Stomach smooth muscle (tissue), 2 donors: ENCODE measurements at regions not wholly inside any gene's neighbourhood (a gene's known extent, or its start where the extent isn't known, plus 50 kb on each side); places are given as distances from the start of the nearest gene placed in this dataset.

Experiments used
- H3K27ac ChIP-seq: one replicate; pipeline ENCODE4 v1.7.0; 2013; ENCODE audit warnings: mild to moderate bottlenecking, low read length, inconsistent platforms
- H3K27me3 ChIP-seq, 2 donors: one replicate each; pipeline ENCODE4 v1.7.0; 2013; ENCODE audit warnings: low read length in 2 of 2; ENCODE audit not compliant: insufficient read depth in 2 of 2, control insufficient read depth in 1 of 2
- H3K36me3 ChIP-seq, 2 donors: one replicate each; pipeline ENCODE4 v1.7.0; 2013; ENCODE audit warnings: low read length in 2 of 2; ENCODE audit not compliant: control insufficient read depth in 2 of 2, insufficient read depth in 2 of 2
- H3K4me1 ChIP-seq: one replicate; pipeline ENCODE4 v1.7.0; 2013; ENCODE audit warnings: low read length; ENCODE audit not compliant: control insufficient read depth, insufficient read depth
- H3K4me3 ChIP-seq, 2 donors: one replicate each; pipeline ENCODE4 v1.7.0; 2013; ENCODE audit warnings: low read length in 2 of 2
- H3K9ac ChIP-seq, 2 donors: one replicate each; pipeline ENCODE4 v1.7.0; 2013; ENCODE audit warnings: low read length in 2 of 2, mild to moderate bottlenecking in 1 of 2
- H3K9me3 ChIP-seq, 2 donors: one replicate each; pipeline ENCODE4 v1.7.0; 2013; ENCODE audit warnings: low read length in 2 of 2; ENCODE audit not compliant: control insufficient read depth in 2 of 2
- donor health status: healthy.
- donor health status: Pancreatic carcinoma.

DNA sequence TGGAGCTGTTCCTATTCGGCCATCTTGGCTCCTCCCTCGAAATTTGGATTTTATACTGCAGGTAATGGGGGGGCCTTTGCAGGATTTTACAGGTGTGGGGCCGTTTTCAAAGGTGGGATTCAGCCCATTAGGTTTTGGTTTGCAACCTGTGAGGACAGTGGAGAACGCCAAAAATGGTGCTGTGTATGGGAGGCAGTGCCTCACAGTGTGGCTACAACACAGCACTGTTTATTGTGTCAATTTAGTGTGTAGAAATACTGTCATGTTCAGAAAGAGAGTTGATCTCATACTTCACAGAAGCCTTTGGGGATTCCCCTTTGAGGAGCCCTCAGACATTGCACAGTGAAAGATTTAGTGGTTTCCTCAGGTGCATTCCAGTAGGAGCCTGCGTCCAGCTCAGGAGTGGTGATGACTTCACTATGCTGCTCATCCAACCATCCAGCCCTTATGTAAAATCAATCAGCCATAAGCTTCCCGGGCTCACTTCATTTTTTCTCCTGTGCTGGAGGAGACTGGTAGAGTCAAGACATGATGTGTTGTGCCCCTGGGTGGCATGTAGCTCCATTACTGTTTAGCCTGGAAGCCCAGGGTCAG, 92.7 kb upstream of the PRMT8 start:
- Histone ChIP-seq H3K36me3 (no peaks in the 10 kb centered on the region), H3K9me3 (no peaks in the 10 kb centered on the region), H3K4me1 (no peaks in the 10 kb centered on the region), H3K27me3 (peaks cover 10 to 13% of the 10 kb centered on the region in 2 donors), H3K9ac (no peak overlapping the region), H3K27ac (no peak overlapping the region), H3K4me3 (no peak overlapping the region)

DNA sequence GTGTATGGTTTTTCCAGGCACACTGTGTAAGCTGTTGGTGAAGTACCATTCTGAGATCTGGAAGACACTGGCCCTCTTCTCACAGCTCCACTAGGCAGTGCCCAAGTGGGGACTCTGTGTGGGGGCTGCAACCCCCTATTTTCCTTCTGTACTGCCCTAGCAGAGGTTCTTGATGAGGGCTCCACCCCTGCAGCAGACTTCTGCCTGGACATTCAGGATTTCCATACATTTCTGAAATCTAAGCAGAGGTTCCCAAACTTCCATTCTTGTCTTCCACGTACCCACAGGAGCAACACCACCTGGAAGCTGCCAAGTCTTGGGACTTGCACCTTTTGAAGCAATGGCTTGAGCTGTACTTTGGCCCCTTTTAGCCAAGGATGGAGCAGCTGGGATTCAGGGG, 85.2 kb upstream of the PRMT8 start:
- H3K27ac ChIP-seq, result no peak overlapping the region
- H3K4me3 ChIP-seq, result no peak overlapping the region
- peaks cover 0 to 3% of the 10 kb centered on the region in 2 donors for H3K27me3 ChIP-seq
- H3K4me1 ChIP-seq, result no peaks in the 10 kb centered on the region
- no peak overlapping the region for H3K9ac ChIP-seq
- no peaks in the 10 kb centered on the region for H3K36me3 ChIP-seq
- H3K9me3 ChIP-seq, result peaks cover 0 to 13% of the 10 kb centered on the region in 2 donors

DNA sequence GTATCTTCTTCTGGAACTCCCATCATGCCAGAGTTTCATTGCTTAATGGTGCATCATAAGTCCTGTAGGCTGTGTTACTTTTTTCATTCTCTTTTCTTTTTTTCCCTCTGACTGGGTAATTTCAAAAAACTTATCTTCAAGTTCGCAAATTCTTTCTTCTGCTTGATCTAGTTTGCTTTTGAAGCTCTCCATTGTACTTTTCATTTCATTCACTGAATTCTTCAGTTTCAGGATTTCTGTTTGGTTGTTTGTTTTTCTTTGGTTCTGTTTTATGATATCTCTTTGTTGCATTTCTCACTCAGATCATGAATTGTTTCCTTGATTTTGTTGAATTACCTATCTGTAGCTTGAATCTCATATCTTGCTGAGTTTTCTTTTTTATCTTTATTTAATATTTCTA, 83.3 kb upstream of the PRMT8 start:
- Histone ChIP-seq H3K9ac (no peak overlapping the region), H3K36me3 (no peaks in the 10 kb centered on the region), H3K9me3 (peaks cover 0 to 13% of the 10 kb centered on the region in 2 donors), H3K4me1 (no peaks in the 10 kb centered on the region), H3K27ac (no peak overlapping the region), H3K4me3 (no peak overlapping the region), H3K27me3 (peaks cover 0 to 3% of the 10 kb centered on the region in 2 donors)

DNA sequence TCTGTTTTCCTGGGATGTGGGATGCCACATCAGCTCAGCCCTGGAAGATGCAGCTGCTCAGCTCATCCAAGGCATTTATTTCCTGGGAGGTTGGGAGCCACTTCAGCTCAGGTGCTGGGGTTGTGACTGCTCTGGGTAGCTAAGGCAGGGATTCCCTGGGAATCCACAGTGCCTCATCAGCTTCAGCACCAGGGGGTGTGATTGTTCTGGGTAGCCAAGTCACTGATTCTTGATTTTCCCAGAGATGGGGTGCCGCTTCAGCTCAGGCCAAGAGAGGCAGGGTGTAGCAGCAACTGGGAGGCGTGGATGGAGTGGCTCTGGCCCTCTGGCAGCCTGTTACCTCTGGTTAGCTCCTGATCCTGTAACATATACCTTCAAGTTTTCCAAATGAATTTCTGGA, 81.3 kb upstream of the PRMT8 start:
- Histone ChIP-seq H3K27ac (no peak overlapping the region), H3K9me3 (peaks cover 0 to 18% of the 10 kb centered on the region in 2 donors), H3K36me3 (no peaks in the 10 kb centered on the region), H3K4me1 (no peaks in the 10 kb centered on the region), H3K4me3 (no peak overlapping the region), H3K27me3 (peaks cover 0 to 3% of the 10 kb centered on the region in 2 donors), H3K9ac (no peak overlapping the region)

DNA sequence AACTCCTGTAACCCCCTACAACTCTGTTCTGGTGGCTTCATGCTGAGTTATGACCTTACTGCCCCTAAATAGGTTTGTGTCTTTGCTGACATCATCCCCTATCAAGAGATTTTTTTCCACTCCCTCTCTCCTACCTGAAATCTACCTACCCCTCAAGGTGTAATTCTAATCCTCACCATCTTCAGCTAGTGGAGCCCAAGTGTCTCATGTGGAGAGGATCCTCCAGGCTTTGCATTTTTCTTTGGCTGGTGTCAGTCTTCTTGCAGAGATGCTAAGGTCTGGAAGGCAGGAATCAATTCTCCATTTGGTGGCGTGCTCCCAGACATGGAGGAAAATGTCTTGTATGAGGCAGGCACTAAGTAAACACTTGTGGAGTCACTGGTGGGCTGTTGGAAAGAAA, 74.8 kb upstream of the PRMT8 start:
- Histone ChIP-seq H3K27me3 (peaks cover 0 to 11% of the 10 kb centered on the region in 2 donors), H3K9me3 (peaks cover 0 to 5% of the 10 kb centered on the region in 2 donors), H3K4me3 (no peak overlapping the region), H3K9ac (no peak overlapping the region), H3K4me1 (no peaks in the 10 kb centered on the region), H3K36me3 (no peaks in the 10 kb centered on the region), H3K27ac (no peak overlapping the region)

DNA sequence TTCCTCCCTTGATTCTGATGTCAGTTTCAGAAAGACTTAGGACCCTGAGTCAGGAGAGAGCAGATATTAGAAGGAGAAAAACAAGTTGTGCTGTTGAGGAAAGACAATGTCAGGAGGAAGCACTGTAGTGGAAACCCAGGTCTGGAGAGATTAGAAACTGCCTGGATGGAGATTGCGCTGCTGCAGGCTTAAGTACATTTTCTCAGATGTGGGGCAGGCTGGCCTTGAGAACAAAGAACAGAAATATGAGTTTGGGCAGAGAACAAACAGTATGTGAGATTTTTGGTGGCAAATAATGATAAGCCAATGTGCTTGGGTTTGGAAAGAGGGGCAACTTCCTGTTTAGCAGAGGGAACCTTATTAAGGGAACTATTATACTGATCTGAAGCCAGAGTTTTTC, 74.3 kb upstream of the PRMT8 start:
- Histone ChIP-seq H3K36me3 (no peaks in the 10 kb centered on the region), H3K27me3 (peaks cover 3 to 16% of the 10 kb centered on the region in 2 donors), H3K9me3 (peaks cover 0 to 5% of the 10 kb centered on the region in 2 donors), H3K9ac (no peak overlapping the region), H3K4me1 (no peaks in the 10 kb centered on the region), H3K27ac (no peak overlapping the region), H3K4me3 (no peak overlapping the region)

DNA sequence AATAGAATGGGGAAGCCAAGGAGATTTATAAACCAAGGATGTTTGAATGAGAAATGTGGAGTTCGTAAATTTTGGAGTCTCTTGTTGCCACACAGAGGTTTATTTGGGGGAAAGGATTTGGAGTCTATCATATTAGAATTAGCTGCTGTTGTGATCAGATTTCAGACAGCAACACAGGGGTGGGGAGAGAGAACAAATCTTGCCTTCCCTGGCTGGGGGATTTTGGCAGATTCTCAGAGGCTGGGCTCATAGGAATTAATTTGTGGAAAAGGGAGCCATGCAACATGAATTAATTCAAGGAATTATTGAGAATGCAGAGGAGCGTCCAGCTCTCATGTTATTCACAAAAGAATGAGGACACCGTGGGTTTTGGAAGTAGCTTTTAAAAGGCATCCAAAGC, 73.9 kb upstream of the PRMT8 start:
- peaks cover 0 to 5% of the 10 kb centered on the region in 2 donors for H3K9me3 ChIP-seq
- no peak overlapping the region for H3K9ac ChIP-seq
- no peaks in the 10 kb centered on the region for H3K4me1 ChIP-seq
- H3K27me3 ChIP-seq, result peaks cover 5 to 16% of the 10 kb centered on the region in 2 donors
- no peak overlapping the region for H3K27ac ChIP-seq
- no peaks in the 10 kb centered on the region for H3K36me3 ChIP-seq
- H3K4me3 ChIP-seq, result no peak overlapping the region

DNA sequence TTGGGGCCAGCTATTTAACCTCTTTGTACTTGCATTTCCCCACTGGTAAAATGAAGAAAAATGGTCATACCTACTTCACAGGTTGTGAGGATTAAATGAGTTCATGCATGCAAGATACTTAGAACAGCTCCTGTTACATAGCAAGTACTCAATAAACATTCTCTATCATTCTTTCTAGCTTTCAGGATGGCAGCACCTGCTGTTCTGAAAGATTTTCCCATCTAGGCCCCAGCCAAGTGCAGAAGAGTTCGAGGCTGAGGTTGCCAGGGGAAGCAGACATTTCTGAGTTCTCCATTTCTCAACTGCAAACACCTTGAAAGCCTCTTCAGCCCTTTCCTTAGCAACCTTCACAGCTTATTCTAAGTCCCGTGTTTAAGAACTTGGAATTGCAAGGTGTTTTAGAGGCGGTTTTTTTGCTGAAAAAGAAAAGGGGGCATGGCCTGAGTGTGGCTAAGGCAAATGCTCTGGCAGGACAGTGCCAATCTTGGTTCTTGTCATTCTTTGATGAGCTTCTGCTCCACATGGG, 73.0 kb upstream of the PRMT8 start:
- Histone ChIP-seq H3K9me3 (peaks cover 0 to 5% of the 10 kb centered on the region in 2 donors), H3K36me3 (no peaks in the 10 kb centered on the region), H3K27ac (no peak overlapping the region), H3K4me3 (no peak overlapping the region), H3K9ac (no peak overlapping the region), H3K4me1 (no peaks in the 10 kb centered on the region), H3K27me3 (peaks cover 5 to 16% of the 10 kb centered on the region in 2 donors)

DNA sequence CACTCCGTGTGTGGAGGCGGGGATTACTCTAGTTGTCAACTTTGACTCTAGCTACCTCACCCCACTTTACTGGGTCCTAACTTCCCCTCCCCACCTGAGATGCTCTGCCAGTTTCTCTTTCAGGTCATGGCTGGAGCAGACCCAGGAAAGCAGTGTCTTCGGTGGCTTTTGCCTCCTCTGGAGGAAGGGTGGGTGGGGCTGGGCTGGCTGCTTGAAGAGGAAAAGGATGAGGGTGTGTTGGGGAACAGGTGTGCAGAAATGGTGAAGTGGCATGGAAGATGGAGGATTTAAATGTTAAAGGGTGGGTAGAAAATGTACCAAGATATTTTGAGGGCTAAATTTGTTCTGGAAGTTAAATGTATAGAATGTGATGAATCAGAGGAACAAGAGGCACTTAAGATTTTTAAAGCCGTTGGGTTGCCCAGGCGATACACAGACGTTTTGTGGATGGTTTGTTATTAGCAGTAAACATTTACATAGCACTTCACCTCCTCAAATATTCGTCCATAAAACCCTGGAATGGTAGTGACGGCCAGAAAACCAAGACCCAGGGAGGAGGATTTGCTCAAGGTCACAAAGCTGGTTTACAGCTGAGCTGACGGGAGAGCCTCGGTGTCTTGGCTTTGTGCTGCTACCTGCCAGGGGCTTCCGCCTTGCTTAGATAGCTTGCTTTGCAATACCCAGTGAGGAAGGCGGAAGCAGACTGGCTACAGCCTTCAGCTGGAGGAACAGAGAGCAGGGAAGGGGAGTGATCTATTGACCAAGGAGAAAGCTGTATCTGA, 72.2 kb upstream of the PRMT8 start:
- Histone ChIP-seq H3K9me3 (peaks cover 0 to 5% of the 10 kb centered on the region in 2 donors), H3K4me1 (no peaks in the 10 kb centered on the region), H3K9ac (no peak overlapping the region), H3K36me3 (no peaks in the 10 kb centered on the region), H3K27ac (no peak overlapping the region), H3K4me3 (no peak overlapping the region), H3K27me3 (peaks cover 5 to 16% of the 10 kb centered on the region in 2 donors)

DNA sequence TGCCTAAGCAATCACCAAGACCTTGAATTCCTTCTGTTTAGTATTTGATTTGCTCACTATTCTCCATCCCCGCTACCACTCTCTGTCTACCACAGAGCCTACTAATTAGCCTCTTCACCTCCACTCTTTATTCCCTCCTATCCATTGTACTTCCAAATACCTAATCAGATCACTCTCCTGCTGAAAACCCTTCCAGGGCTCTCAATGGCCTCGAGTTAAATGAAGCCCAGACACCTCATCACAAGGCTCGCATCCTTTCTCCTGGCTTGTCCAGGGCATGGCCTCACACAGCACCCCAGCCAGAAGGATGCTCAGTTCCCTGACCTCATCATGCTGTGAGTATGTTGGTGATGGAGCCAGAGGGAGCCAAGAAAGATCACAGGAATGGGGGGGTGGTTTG, 71.4 kb upstream of the PRMT8 start:
- H3K4me1 ChIP-seq, result no peaks in the 10 kb centered on the region
- H3K27ac ChIP-seq, result no peak overlapping the region
- peaks cover 0 to under 1% of the 10 kb centered on the region in 2 donors for H3K9me3 ChIP-seq
- peaks cover 5 to 16% of the 10 kb centered on the region in 2 donors for H3K27me3 ChIP-seq
- no peaks in the 10 kb centered on the region for H3K36me3 ChIP-seq
- H3K9ac ChIP-seq, result no peak overlapping the region
- H3K4me3 ChIP-seq, result no peak overlapping the region

DNA sequence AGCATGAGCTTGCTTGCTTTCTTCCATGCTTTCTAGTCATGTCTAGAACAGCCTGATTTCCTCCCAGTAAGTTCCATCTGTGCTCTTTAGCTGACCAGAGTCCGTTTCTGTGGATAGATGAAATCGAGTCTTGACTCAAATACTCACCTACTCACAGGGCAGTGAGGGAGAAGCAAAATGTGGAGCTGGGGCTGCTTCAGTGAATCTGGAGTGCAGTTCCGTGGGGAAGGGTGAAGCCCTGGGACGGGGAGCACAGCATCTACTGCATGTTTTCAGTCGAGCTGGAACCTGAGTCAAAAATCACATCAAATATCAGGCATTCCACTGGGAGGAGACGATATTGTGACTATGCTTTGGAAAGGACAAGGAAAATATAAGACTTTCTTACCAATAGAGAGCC, 70.3 kb upstream of the PRMT8 start:
- no peak overlapping the region for H3K27ac ChIP-seq
- H3K9me3 ChIP-seq, result no peaks in the 10 kb centered on the region
- H3K4me3 ChIP-seq, result no peak overlapping the region
- peaks cover 5 to 16% of the 10 kb centered on the region in 2 donors for H3K27me3 ChIP-seq
- no peaks in the 10 kb centered on the region for H3K36me3 ChIP-seq
- H3K4me1 ChIP-seq, result no peaks in the 10 kb centered on the region
- no peak overlapping the region for H3K9ac ChIP-seq
